ENCODE measurements at regions not wholly inside any gene's neighbourhood (a gene's known extent, or its start where the extent isn't known, plus 50 kb on each side); places are given as distances from the start of the nearest gene placed in this dataset.

DNA sequence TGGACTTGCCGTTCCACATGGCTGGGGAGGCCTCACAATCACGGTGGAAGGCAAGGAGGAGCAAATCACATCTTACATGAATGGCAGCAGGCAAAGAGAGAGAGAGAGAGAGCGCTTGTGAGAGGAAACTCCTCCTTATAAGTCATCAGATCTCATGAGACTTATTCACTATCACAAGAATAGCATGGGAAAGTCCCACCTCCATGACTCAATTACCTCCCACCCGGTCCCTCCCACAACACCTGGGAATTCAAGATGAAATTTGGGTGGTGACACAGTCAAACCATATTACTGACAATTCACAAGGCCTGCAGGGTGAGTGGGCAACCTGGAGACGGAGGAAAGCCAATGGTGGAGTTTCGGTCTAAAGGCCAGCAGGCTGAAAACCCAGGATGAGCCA is 394.3 kb upstream of the TRAM1L1 start:
- TF ChIP-seq, protein P1, sequence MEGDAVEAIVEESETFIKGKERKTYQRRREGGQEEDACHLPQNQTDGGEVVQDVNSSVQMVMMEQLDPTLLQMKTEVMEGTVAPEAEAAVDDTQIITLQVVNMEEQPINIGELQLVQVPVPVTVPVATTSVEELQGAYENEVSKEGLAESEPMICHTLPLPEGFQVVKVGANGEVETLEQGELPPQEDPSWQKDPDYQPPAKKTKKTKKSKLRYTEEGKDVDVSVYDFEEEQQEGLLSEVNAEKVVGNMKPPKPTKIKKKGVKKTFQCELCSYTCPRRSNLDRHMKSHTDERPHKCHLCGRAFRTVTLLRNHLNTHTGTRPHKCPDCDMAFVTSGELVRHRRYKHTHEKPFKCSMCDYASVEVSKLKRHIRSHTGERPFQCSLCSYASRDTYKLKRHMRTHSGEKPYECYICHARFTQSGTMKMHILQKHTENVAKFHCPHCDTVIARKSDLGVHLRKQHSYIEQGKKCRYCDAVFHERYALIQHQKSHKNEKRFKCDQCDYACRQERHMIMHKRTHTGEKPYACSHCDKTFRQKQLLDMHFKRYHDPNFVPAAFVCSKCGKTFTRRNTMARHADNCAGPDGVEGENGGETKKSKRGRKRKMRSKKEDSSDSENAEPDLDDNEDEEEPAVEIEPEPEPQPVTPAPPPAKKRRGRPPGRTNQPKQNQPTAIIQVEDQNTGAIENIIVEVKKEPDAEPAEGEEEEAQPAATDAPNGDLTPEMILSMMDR (IDR thresholded peaks at IDR 0.05), result no peak
- no peak for TF ChIP-seq POLR2A (IDR thresholded peaks at IDR 0.05)

Measured in Peyer's patch (tissue), 4 donors.